IMR-90 (cell line): ENCODE measurements at regions not wholly inside any gene's neighbourhood (a gene's known extent, or its start where the extent isn't known, plus 50 kb on each side); places are given as distances from the start of the nearest gene placed in this dataset.

Source experiments
- ATAC-seq: fragments of 200-7000 bp; cut with Tn5 transposase; 2 replicates; pipeline ENCODE4 v1.9.1; 2020; ENCODE audit warnings: low read depth, mild to moderate bottlenecking, moderate library complexity
- BruUV-seq: library from RNA; stranded (reverse); fragments of 400-500 nt; replicated peaks from 2 replicates; lab custom pipeline; 2021; lab: Mats Ljungman, UMichigan
- CTCF ChIA-PET: fragments of 300-600 bp; formaldehyde crosslinking; extraction: SDS; loops from one replicate; lab custom pipeline; 2021; ENCODE audit warnings: antibody characterized with exemption; lab: Yijun Ruan, JAX
- POLR2A ChIA-PET: fragments of 300-600 bp; sonication (Branson Sonifier 250); formaldehyde crosslinking; loops from one replicate; lab custom pipeline; 2022; ENCODE audit warnings: antibody characterized with exemption; ENCODE audit not compliant: unreplicated experiment; lab: Charles Lee
- DNase-seq: peaks from one replicate; pipeline ENCODE4 v3.0.0; 2013
- H2AFZ ChIP-seq: replicated peaks from 2 replicates; pipeline ENCODE3; 2013; ENCODE audit warnings: low read length, mild to moderate bottlenecking; ENCODE audit not compliant: poor library complexity
- H2AK5ac ChIP-seq: 2 replicates; pipeline ENCODE4 v1.6.1; 2013; ENCODE audit warnings: low read depth, low read length, inconsistent platforms
- H2AK9ac ChIP-seq: replicated peaks from 2 replicates; pipeline ENCODE3; 2013; ENCODE audit warnings: mild to moderate bottlenecking, low read depth, low read length, moderate library complexity; ENCODE audit not compliant: poor library complexity
- H2BK120ac ChIP-seq: 2 replicates; pipeline ENCODE4 v1.6.1; 2013; ENCODE audit warnings: low read depth, low read length, inconsistent platforms
- H2BK15ac ChIP-seq: 3 replicates; pipeline ENCODE4 v1.6.1; 2013; ENCODE audit warnings: low read depth, low read length, inconsistent platforms
- H2BK20ac ChIP-seq: 2 replicates; pipeline ENCODE4 v1.6.1; 2013; ENCODE audit warnings: low read depth, mild to moderate bottlenecking, inconsistent platforms, low read length, moderate library complexity
- H2BK5ac ChIP-seq: 2 replicates; pipeline ENCODE4 v1.6.1; 2013; ENCODE audit warnings: mild to moderate bottlenecking, low read depth, low read length, inconsistent platforms; ENCODE audit not compliant: poor library complexity, severe bottlenecking
- H3K14ac ChIP-seq: replicated peaks from 2 replicates; pipeline ENCODE4 v1.6.1; 2013; ENCODE audit warnings: low read depth, low read length, inconsistent platforms
- H3K18ac ChIP-seq: 2 replicates; pipeline ENCODE4 v1.6.1; 2013; ENCODE audit warnings: low read depth, low read length, control low read depth
- H3K23ac ChIP-seq: 2 replicates; pipeline ENCODE4 v1.6.1; 2013; ENCODE audit warnings: low read depth, low read length, inconsistent platforms
- H3K27ac ChIP-seq: 2 replicates; pipeline ENCODE4 v1.5.1; 2013; ENCODE audit warnings: mild to moderate bottlenecking, control low read depth, low read length; ENCODE audit not compliant: insufficient read depth
- H3K27me3 ChIP-seq: 2 replicates; pipeline ENCODE4 v1.6.1; 2013; ENCODE audit warnings: low read length; ENCODE audit not compliant: control insufficient read depth, insufficient read depth
- H3K36me3 ChIP-seq: 2 replicates; pipeline ENCODE4 v1.6.1; 2013; ENCODE audit warnings: low read length, mixed read lengths; ENCODE audit not compliant: control insufficient read depth, insufficient read depth
- H3K4ac ChIP-seq: 2 replicates; pipeline ENCODE4 v1.6.1; 2013; ENCODE audit warnings: low read depth, low read length, inconsistent platforms
- H3K4me1 ChIP-seq: 2 replicates; pipeline ENCODE4 v1.6.1; 2013; ENCODE audit warnings: low read length, mixed read lengths; ENCODE audit not compliant: control insufficient read depth, insufficient read depth
- H3K4me2 ChIP-seq: 2 replicates; pipeline ENCODE4 v1.6.1; 2013; ENCODE audit warnings: low read depth, mild to moderate bottlenecking, control low read depth, low read length, moderate library complexity
- H3K4me3 ChIP-seq: 2 replicates; pipeline ENCODE4 v1.5.1; 2013; ENCODE audit warnings: low read depth, mild to moderate bottlenecking, control low read depth, low read length, moderate library complexity; ENCODE audit not compliant: insufficient read depth
- H3K56ac ChIP-seq: 2 replicates; pipeline ENCODE4 v1.6.1; 2013; ENCODE audit warnings: low read length, inconsistent platforms; ENCODE audit not compliant: insufficient read depth; ENCODE audit errors: extremely low read depth
- H3K79me1 ChIP-seq, 2 experiments: 2 replicates each; pipeline ENCODE4 v1.6.1; 2013; ENCODE audit warnings: low read length in 2 of 2, inconsistent platforms in 1 of 2, low read depth in 1 of 2
- H3K9ac ChIP-seq: 2 replicates; pipeline ENCODE4 v1.6.1; 2013; ENCODE audit warnings: low read depth, low read length, control low read depth
- H3K9me1 ChIP-seq: 2 replicates; pipeline ENCODE4 v1.6.1; 2013; ENCODE audit warnings: low read length, inconsistent platforms; ENCODE audit not compliant: insufficient read depth
- H3K9me3 ChIP-seq: 2 replicates; pipeline ENCODE4 v1.6.1; 2013; ENCODE audit warnings: low read length; ENCODE audit not compliant: control insufficient read depth, insufficient read depth
- H4K20me1 ChIP-seq: 2 replicates; pipeline ENCODE4 v1.6.1; 2013; ENCODE audit warnings: low read length, inconsistent platforms; ENCODE audit not compliant: insufficient read depth
- H4K5ac ChIP-seq: 2 replicates; pipeline ENCODE4 v1.6.1; 2013; ENCODE audit warnings: mild to moderate bottlenecking, low read depth, low read length, control low read depth
- H4K8ac ChIP-seq, 2 experiments: 2 replicates each; pipeline ENCODE4 v1.6.1; 2013; ENCODE audit warnings: low read depth in 2 of 2, low read length in 2 of 2, control low read depth in 1 of 2, inconsistent platforms in 1 of 2
- H4K91ac ChIP-seq: 2 replicates; pipeline ENCODE4 v1.6.1; 2013; ENCODE audit warnings: low read depth, low read length, inconsistent platforms; ENCODE audit not compliant: insufficient read depth
- MAFK ChIP-seq: IDR thresholded peaks from 2 replicates; pipeline ENCODE4 v1.6.1; 2012; ENCODE audit warnings: low read depth, low read length, improper control_type of control experiment
- MAZ ChIP-seq: IDR thresholded peaks from 2 replicates; pipeline ENCODE4 v1.6.1; 2012; ENCODE audit warnings: low read depth, mild to moderate bottlenecking, low read length, improper control_type of control experiment, moderate library complexity, borderline replicate concordance
- WGBS, 2 experiments: methylation state at CpG; one replicate each; pipeline versions ENCODE4 v1.1.5 to v1.1.7; 2013; ENCODE audit warnings: missing lambda C conversion rate in 2 of 2; ENCODE audit not compliant: insufficient read length in 1 of 2; ENCODE audit errors: extremely low coverage in 2 of 2; 5-methylcytosine and 5-hydroxymethylcytosine counted together
- dilution Hi-C: fragments of 300-500 bp; cut with HindIII; formaldehyde crosslinking; loops from one replicate; pipeline ENCODE4 v1.14.3; 2018; ENCODE audit warnings: low sequenced_read_pairs; ENCODE audit not compliant: unreplicated experiment
- in situ Hi-C: fragments of 300-500 bp; cut with MboI; formaldehyde crosslinking; loops from 3 replicates; pipeline ENCODE4 v1.14.3; 2019; ENCODE audit warnings: low sequenced_read_pairs, inconsistent platforms, mixed read lengths
- intact Hi-C: fragments of 100-400 bp; cut with micrococcal nuclease; formaldehyde crosslinking; loops from 2 replicates; pipeline ENCODE4 v1.10.0; 2022
- TF ChIP-seq, protein P1 (sequence below): conservative IDR thresholded peaks from 2 replicates; pipeline ENCODE4 v1.5.1; 2012; ENCODE audit warnings: mild to moderate bottlenecking, low read depth, low read length, improper control_type of control experiment

DNA sequence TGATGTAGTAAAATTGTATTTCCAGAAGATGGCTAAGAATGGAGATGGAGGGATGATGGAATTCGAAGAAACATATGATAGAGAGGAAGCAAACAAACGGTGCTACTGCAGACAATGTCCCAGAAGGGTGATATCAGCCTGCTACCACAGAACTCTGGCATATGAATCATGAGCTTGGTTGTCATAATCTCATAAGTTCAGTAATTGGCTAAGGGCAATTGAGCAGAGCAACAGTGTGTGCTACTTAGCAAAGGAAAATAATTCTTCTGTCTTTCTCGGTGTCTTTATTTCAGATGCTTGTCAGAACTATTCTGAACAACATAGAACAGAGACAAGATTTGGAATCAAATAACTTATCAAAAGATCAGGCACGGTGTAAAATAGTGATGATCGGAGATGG is 407.3 kb downstream of the GBE1 start:
- Histone ChIP-seq H3K9me3 (no peaks in the 10 kb centered on the region), H4K8ac (no peak overlapping the region), H3K27me3 (no peaks in the 10 kb centered on the region), H4K20me1 (no peaks in the 10 kb centered on the region), H3K27ac (no peak overlapping the region), H3K4me2 (no peak overlapping the region), H3K23ac (no peak overlapping the region), H3K56ac (no peak overlapping the region), H3K14ac (no peak overlapping the region), H4K91ac (no peak overlapping the region), H2BK5ac (no peak overlapping the region), H3K36me3 (no peaks in the 10 kb centered on the region), H2BK20ac (no peak overlapping the region), H3K18ac (no peak overlapping the region), H3K79me1 (no peaks in the 10 kb centered on the region), H3K4ac (no peak overlapping the region), H2AK9ac (no peak overlapping the region), H2AFZ (no peak overlapping the region), H2BK15ac (no peak overlapping the region), H2BK120ac (no peak overlapping the region), H3K9me1 (no peaks in the 10 kb centered on the region), H4K5ac (no peak overlapping the region), H3K9ac (no peak overlapping the region), H3K4me1 (no peaks in the 10 kb centered on the region), H3K4me3 (no peak overlapping the region), H2AK5ac (no peak overlapping the region)
- intact Hi-C loops (no loop called here), dilution Hi-C loops (no loop called here), in situ Hi-C loops (no loop called here)
- 20% methylated on average over 2 of the region's 5 CpGs; no CpG with 5 or more reads in 1 of the 2 experiments for WGBS, 2 experiments
- DNase-seq (no peak), ATAC-seq (no peak)
- ChIA-PET CTCF (no interaction called here), POLR2A (no interaction called here)
- BruUV-seq, result no TSS peak
- TF ChIP-seq MAFK (no peak), MAZ (no peak)
- TF ChIP-seq, protein P1, sequence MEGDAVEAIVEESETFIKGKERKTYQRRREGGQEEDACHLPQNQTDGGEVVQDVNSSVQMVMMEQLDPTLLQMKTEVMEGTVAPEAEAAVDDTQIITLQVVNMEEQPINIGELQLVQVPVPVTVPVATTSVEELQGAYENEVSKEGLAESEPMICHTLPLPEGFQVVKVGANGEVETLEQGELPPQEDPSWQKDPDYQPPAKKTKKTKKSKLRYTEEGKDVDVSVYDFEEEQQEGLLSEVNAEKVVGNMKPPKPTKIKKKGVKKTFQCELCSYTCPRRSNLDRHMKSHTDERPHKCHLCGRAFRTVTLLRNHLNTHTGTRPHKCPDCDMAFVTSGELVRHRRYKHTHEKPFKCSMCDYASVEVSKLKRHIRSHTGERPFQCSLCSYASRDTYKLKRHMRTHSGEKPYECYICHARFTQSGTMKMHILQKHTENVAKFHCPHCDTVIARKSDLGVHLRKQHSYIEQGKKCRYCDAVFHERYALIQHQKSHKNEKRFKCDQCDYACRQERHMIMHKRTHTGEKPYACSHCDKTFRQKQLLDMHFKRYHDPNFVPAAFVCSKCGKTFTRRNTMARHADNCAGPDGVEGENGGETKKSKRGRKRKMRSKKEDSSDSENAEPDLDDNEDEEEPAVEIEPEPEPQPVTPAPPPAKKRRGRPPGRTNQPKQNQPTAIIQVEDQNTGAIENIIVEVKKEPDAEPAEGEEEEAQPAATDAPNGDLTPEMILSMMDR, result no peak
